ENCODE measurements at regions not wholly inside any gene's neighbourhood (a gene's known extent, or its start where the extent isn't known, plus 50 kb on each side); places are given as distances from the start of the nearest gene placed in this dataset.
"Not testable (repeated sequence)": the region's sequence is repeated elsewhere in the genome, so short reads cannot be mapped to it uniquely, and the experiment has no call there.

- DNase-seq (ENCODE audit: low read depth in 2 of 2), result no peak
Observed at GRCh38 chr4:170214101-170214500, 124.3 kb upstream of the AADAT start.

GRCh38 chr4:170202721-170203120 is 113.0 kb upstream of the AADAT start:
- no peak for DNase-seq (ENCODE audit: low read depth in 2 of 2)

GRCh38 chr4:170198747-170199146 is 109.0 kb upstream of the AADAT start:
- no peak for DNase-seq (ENCODE audit: low read depth in 2 of 2)

DNA sequence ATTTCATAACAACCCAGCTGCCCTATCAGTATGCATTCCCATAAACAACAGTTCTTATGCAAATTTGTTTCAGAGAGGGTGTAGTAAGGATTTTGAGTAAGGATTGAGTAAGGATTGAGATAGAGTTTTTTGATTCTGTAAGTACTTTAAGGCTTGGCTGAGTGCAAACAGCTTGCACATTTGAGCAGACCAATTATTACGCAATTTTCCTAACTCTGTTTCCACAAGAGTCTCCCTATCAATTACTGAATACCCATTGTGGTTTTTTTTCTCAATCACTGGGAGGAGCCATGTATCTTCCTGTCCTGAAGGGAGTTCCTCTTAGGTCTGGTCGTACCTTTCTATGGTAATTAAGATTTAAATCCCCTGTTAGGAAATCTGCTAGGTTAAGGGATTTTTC is 105.0 kb upstream of the AADAT start:
- DNase-seq (ENCODE audit: low read depth in 2 of 2), result not testable (repeated sequence)

GRCh38 chr4:170193496-170193895 is 103.7 kb upstream of the AADAT start:
- no peak for DNase-seq (ENCODE audit: low read depth in 2 of 2)

DNA sequence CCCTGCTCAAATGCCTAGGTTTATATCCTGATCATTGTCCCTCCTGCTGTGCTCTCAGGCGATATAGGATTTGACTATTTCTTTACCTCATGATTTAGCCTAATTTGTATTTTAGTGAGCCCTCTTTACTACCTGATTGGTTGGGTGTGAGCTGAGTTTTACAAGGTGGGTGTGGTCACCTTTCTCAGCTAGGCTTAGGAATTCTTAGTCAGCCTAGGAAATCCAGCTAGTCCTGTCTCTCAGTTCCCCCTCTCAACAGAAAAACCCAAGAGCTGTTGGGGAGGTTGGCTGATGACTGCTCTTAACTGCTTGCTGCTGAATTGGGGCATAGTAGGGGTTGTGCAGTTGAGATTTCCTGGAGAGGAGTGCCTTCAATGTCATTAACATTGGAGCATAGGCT is 100.5 kb upstream of the AADAT start:
- no peak for DNase-seq (ENCODE audit: low read depth in 2 of 2)

DNA sequence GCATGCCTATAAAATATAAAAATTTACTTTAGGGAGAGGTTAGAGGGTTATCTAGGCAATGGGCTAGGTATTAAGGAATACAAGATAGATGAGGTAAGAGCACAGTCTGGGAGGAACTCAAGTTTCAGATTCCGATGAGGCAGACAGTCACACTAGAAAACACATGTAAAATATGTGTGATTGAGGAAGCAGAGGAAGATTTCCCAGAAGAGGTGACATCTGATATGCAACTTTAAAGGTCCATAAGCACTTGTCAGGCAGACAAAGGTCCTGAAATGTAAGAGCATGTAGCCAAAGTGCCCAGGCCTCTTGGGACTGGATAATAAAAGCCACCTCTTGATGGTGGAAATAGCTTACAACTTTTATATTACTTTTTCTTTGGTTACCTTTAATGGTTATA is 81.1 kb upstream of the AADAT start:
- DNase-seq (ENCODE audit: low read depth in 2 of 2), result no peak

DNA sequence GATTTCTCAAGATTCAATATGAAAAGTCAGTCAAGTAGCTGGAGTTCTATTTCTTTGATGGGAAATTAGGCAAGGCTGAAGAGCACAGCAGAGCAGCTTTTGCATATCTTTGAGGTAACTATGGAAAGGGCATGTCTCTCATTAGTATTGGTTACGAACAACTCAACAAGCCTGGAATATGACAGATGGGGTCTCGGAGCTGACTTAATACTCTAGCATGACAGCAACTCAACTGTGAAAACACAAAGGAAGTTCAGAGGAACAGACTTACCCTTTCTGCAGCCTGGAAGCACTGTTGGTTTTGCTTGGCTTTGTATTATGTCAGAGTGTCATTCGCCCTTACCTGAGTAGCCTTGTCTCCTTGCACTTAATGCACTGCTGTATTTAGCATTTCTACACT is 79.9 kb upstream of the AADAT start:
- DNase-seq (ENCODE audit: low read depth in 2 of 2), result no peak

GRCh38 chr4:170167678-170168077 is 77.9 kb upstream of the AADAT start:
- DNase-seq (ENCODE audit: low read depth in 2 of 2), result no peak

DNA sequence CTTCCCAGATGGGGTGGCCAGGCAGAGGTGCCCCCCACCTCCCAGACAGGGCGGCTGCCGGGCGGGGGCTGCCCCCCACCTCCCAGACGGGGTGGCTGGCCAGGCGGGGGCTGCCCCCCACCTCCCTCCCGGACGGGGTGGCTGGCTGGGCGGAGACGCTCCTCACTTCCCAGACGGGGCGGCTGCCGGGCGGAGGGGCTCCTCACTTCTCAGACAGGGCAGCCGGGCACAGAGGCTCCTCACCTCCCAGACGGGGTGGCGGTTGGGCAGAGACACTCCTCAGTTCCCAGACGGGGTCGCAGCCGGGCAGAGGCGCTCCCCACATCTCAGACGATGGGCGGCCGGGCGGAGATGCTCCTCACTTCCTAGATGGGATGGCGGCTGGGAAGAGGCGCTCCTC is 76.4 kb upstream of the AADAT start:
- not testable (repeated sequence) for DNase-seq (ENCODE audit: low read depth in 2 of 2)

DNA sequence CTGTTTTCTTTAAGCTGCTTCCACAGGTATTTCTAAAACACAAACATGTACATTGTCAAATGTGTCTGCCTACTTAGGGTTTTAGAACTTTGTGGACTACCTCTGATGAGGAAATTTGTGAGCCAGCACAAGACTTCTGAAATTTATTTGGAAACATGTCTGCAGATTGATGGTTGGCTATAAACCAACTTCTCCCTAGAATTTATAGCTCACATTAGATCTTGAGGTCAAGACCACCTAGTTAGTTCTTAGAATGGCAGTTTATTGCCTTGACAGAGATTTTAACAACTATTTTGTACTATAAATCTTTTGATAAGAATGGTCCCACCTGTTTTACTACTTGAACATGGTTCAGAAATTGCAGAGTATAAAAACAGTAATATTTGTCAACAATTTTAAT is 72.7 kb upstream of the AADAT start:
- DNase-seq (ENCODE audit: low read depth in 2 of 2), result no peak

DNA sequence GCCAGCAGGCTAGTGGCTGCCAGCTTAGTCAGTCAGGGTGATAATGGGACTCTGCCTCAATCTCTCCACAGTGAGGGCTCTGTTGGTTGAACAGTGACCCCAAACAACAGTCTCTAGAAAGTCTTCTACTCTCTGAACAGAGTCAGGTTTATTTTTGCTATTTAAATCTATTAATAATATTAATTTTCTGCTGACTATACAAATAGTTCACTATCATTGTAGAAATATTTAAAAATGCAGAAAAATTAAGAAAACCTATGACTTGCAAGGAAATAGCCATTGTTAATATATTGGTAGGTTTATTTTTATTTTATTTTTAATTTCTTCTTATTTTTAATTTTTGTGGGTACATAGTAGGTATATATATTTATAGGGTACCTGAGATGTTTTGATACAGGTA is 67.9 kb upstream of the AADAT start:
- DNase-seq (ENCODE audit: low read depth in 2 of 2), result no peak

GRCh38 chr4:170145120-170145519 is 55.4 kb upstream of the AADAT start:
- DNase-seq (ENCODE audit: low read depth in 2 of 2), result no peak

DNA sequence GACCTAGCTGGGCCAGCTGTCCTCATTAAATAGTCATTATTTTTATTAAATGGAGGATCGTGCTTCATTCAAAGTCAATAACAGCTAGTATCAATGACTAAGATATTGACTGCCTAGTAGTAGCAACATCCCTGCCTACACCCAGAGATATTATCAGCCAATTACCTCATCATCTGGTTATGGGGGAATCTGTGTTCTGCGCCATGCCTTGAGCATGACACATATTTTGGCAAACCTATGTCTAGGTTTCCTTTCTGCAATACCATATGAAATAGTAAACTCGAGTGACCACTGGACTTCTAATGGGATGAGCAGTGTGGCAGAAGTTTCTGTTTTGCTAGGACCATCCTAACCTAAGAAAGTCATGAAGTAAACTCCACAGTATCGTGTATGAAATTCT is 50.0 kb upstream of the AADAT start:
- DNase-seq (ENCODE audit: low read depth in 2 of 2), result no peak

Measured in dermis microvascular lymphatic vessel endothelial cell (primary cell).